Lower lobe of right lung (tissue), 2 donors: ENCODE measurements at regions not wholly inside any gene's neighbourhood (a gene's known extent, or its start where the extent isn't known, plus 50 kb on each side); places are given as distances from the start of the nearest gene placed in this dataset.
"Not testable (repeated sequence)": the region's sequence is repeated elsewhere in the genome, so short reads cannot be mapped to it uniquely, and the experiment has no call there.

Experiments
- ATAC-seq, 2 donors: fragments of 200-7000 bp; cut with Tn5 transposase; one replicate each; pipeline ENCODE4 v1.9.1; 2020 to 2022; ENCODE audit warnings: mild to moderate bottlenecking in 2 of 2, moderate library complexity in 2 of 2
- DNase-seq: peaks from one replicate; pipeline ENCODE4 v3.0.0-alpha.2; 2020
- H3K27ac ChIP-seq: fragments of 200-600 bp; one replicate; pipeline ENCODE4 v1.8.0; 2022
- H3K27me3 ChIP-seq: fragments of 200-600 bp; one replicate; pipeline ENCODE4 v1.8.0; 2022; ENCODE audit warnings: low read depth
- H3K36me3 ChIP-seq: fragments of 200-600 bp; one replicate; pipeline ENCODE4 v1.8.0; 2022; ENCODE audit warnings: mild to moderate bottlenecking
- H3K4me1 ChIP-seq: fragments of 200-600 bp; one replicate; pipeline ENCODE4 v1.8.0; 2022
- H3K4me3 ChIP-seq: fragments of 200-600 bp; one replicate; pipeline ENCODE4 v1.8.0; 2022; ENCODE audit warnings: mild to moderate bottlenecking
- H3K9me3 ChIP-seq: fragments of 200-600 bp; one replicate; pipeline ENCODE4 v1.8.0; 2022
- CTCF ChIP-seq: fragments of 200-600 bp; IDR thresholded peaks from one replicate; pipeline ENCODE4 v1.8.0; 2022; ENCODE audit warnings: antibody characterized with exemption, mild to moderate bottlenecking
- intact Hi-C: fragments of 100-400 bp; cut with DNase I; formaldehyde crosslinking; loops from one replicate; pipeline ENCODE4 v1.11.0; 2022
- donor health status: DM: no; HTN: yes; CAD: no; lungs with severe emphysema.

- DNase-seq (no peak), ATAC-seq (peak; percentile 58 to 76)
- TF ChIP-seq CTCF, result no peak
- Histone ChIP-seq H3K4me3 (no peak overlapping the region), H3K27me3 (no peaks in the 10 kb centered on the region), H3K36me3 (no peaks in the 10 kb centered on the region), H3K27ac (no peak overlapping the region), H3K9me3 (no peaks in the 10 kb centered on the region), H3K4me1 (no peaks in the 10 kb centered on the region)
- intact Hi-C loops, result no loop called here
Observed at GRCh38 chr3:110344897-110345767, 726.5 kb upstream of the NECTIN3 start.

- H3K4me3 ChIP-seq, result no peak overlapping the region
- intact Hi-C loops, result no loop called here
- ATAC-seq (no peak), DNase-seq (no peak)
- no peak overlapping the region for H3K27ac ChIP-seq
- no peak for TF ChIP-seq CTCF
- no peaks in the 10 kb centered on the region for H3K9me3 ChIP-seq
- no peaks in the 10 kb centered on the region for H3K36me3 ChIP-seq
- no peaks in the 10 kb centered on the region for H3K4me1 ChIP-seq
- no peaks in the 10 kb centered on the region for H3K27me3 ChIP-seq
Observed at GRCh38 chr3:110349295-110349694, 722.3 kb upstream of the NECTIN3 start.

- no peak for TF ChIP-seq CTCF
- Histone ChIP-seq H3K27ac (no peak overlapping the region), H3K36me3 (no peaks in the 10 kb centered on the region), H3K4me1 (no peaks in the 10 kb centered on the region), H3K27me3 (no peaks in the 10 kb centered on the region), H3K9me3 (no peaks in the 10 kb centered on the region), H3K4me3 (no peak overlapping the region)
- no peak for ATAC-seq
- DNase-seq, result no peak
- intact Hi-C loops, result no loop called here
Observed at GRCh38 chr3:110352841-110353604, 718.6 kb upstream of the NECTIN3 start.

- DNase-seq (no peak), ATAC-seq (no peak)
- intact Hi-C loops, result no loop called here
- TF ChIP-seq CTCF, result no peak
- H3K9me3 ChIP-seq, result no peaks in the 10 kb centered on the region
- no peak overlapping the region for H3K4me3 ChIP-seq
- H3K27ac ChIP-seq, result no peak overlapping the region
- no peaks in the 10 kb centered on the region for H3K36me3 ChIP-seq
- no peaks in the 10 kb centered on the region for H3K27me3 ChIP-seq
- H3K4me1 ChIP-seq, result no peaks in the 10 kb centered on the region
Observed at GRCh38 chr3:110362751-110363150, 708.9 kb upstream of the NECTIN3 start.

GRCh38 chr3:110367289-110367688 is 704.3 kb upstream of the NECTIN3 start:
- H3K27me3 ChIP-seq, ATAC-seq, H3K4me1 ChIP-seq, H3K4me3 ChIP-seq, intact Hi-C loops, DNase-seq, H3K9me3 ChIP-seq, H3K36me3 ChIP-seq, H3K27ac ChIP-seq: not testable (repeated sequence)
